Vagina (tissue), 2 donors: ENCODE measurements at regions not wholly inside any gene's neighbourhood (a gene's known extent, or its start where the extent isn't known, plus 50 kb on each side); places are given as distances from the start of the nearest gene placed in this dataset.

Experiments
- CTCF ChIP-seq, 3 experiments: fragments of 450-650 bp in 2 of 3; fragments of 200-600 bp in 1 of 3; sonication (generic) in 1 of 3; IDR thresholded peaks; one replicate each; pipeline ENCODE4 v1.5.1; 2017 to 2019; ENCODE audit warnings: antibody characterized with exemption in 3 of 3, mild to moderate bottlenecking in 2 of 3, moderate library complexity in 2 of 3
- POLR2A ChIP-seq, 2 donors: fragments of 450-650 bp; IDR thresholded peaks; one replicate each; pipeline ENCODE4 v1.6.1; 2017; ENCODE audit warnings: antibody characterized with exemption in 2 of 2, mild to moderate bottlenecking in 2 of 2, moderate library complexity in 2 of 2
- POLR2AphosphoS5 ChIP-seq, 2 donors: sonication (generic); formaldehyde crosslinking; IDR thresholded peaks; one replicate each; pipeline ENCODE4 v1.9.0; 2017; ENCODE audit warnings: antibody characterized with exemption in 2 of 2, mild to moderate bottlenecking in 2 of 2, low read depth in 1 of 2; ENCODE audit not compliant: insufficient read depth in 1 of 2

- TF ChIP-seq CTCF (IDR thresholded peaks at IDR 0.05) (no peak), POLR2A (IDR thresholded peaks at IDR 0.05) (no peak), POLR2AphosphoS5 (IDR thresholded peaks at IDR 0.05; ENCODE audit: insufficient read depth in 1 of 2, low read depth in 1 of 2) (no peak)
These were observed 1111.8 kb upstream of the POT1 start for GRCh38 chr7:126041472-126041871.
